Mucosa of descending colon (tissue), 3 donors: ENCODE measurements at regions not wholly inside any gene's neighbourhood (a gene's known extent, or its start where the extent isn't known, plus 50 kb on each side); places are given as distances from the start of the nearest gene placed in this dataset.

ENCODE experiments used
- ATAC-seq: fragments of 200-7000 bp; cut with Tn5 transposase; one replicate; pipeline ENCODE4 v1.9.1; 2020; ENCODE audit warnings: mild to moderate bottlenecking, moderate library complexity
- DNase-seq, 3 donors: peaks; one replicate each; pipeline ENCODE4 v3.0.0-alpha.2; 2020
- H3K36me3 ChIP-seq: fragments of 200-600 bp; one replicate; pipeline ENCODE4 v1.8.0; 2021; ENCODE audit warnings: low read depth, mild to moderate bottlenecking
- H3K4me1 ChIP-seq: fragments of 200-600 bp; one replicate; pipeline ENCODE4 v1.8.0; 2021; ENCODE audit warnings: low read depth, mild to moderate bottlenecking
- H3K4me3 ChIP-seq: fragments of 200-600 bp; one replicate; pipeline ENCODE4 v1.8.0; 2021; ENCODE audit warnings: mild to moderate bottlenecking
- H3K9me3 ChIP-seq: fragments of 200-600 bp; one replicate; pipeline ENCODE4 v1.8.0; 2021; ENCODE audit warnings: mild to moderate bottlenecking
- intact Hi-C, 2 donors: fragments of 100-400 bp; cut with DNase I in 1 of 2; cut with micrococcal nuclease in 1 of 2; formaldehyde crosslinking; loops; one replicate each; pipeline versions ENCODE4 v1.11.0 to v1.11.1; 2022; cut with DNase I, micrococcal nuclease
- TF ChIP-seq, protein P1 (sequence below): fragments of 200-600 bp; IDR thresholded peaks from one replicate; pipeline ENCODE4 v1.8.0; 2022; ENCODE audit warnings: antibody characterized with exemption, mild to moderate bottlenecking
- donor health status: DM: no; HTN: no; CAD: no; lungs with moderate emphysema.
- donor health status: DM: no; HTN: no; CAD: no.
- donor health status: DM: no; HTN: yes; CAD: no.

DNA sequence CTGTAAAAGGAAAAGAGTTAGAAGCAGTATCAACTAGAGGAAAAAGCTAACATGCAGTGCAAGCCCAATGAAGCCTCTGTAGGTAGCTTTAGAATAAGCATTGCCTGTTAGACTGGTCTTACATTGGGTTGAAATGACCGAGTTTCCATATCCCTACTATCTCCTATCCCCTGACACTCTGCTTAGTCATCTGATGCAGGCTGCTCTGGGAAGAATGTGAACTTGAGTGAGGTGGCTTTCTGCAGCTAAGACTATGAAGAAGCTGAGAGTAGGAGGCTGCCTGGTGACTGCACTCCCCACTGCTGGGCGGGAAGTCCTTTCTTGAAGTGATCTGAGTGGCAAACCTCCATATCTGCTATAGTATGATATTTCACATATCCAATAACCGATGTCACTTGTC lies 64.7 kb downstream of the OXSM start:
- H3K9me3 ChIP-seq, result no peaks in the 10 kb centered on the region
- H3K4me1 ChIP-seq, result no peaks in the 10 kb centered on the region
- H3K4me3 ChIP-seq, result no peak overlapping the region
- intact Hi-C loops, result loop anchor here in 1 of 2 donors (10.0 kb wide), 1 partner anchor 210 kb away; no protein-coding TSS in a partner anchor
- TF ChIP-seq, protein P1, sequence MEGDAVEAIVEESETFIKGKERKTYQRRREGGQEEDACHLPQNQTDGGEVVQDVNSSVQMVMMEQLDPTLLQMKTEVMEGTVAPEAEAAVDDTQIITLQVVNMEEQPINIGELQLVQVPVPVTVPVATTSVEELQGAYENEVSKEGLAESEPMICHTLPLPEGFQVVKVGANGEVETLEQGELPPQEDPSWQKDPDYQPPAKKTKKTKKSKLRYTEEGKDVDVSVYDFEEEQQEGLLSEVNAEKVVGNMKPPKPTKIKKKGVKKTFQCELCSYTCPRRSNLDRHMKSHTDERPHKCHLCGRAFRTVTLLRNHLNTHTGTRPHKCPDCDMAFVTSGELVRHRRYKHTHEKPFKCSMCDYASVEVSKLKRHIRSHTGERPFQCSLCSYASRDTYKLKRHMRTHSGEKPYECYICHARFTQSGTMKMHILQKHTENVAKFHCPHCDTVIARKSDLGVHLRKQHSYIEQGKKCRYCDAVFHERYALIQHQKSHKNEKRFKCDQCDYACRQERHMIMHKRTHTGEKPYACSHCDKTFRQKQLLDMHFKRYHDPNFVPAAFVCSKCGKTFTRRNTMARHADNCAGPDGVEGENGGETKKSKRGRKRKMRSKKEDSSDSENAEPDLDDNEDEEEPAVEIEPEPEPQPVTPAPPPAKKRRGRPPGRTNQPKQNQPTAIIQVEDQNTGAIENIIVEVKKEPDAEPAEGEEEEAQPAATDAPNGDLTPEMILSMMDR, result no peak
- ATAC-seq (no peak), DNase-seq (no peak)
- no peaks in the 10 kb centered on the region for H3K36me3 ChIP-seq

GRCh38 chr3:25855266-25855784 lies 65.4 kb downstream of the OXSM start:
- intact Hi-C loops, result loop anchor here in 1 of 2 donors (10.0 kb wide), 1 partner anchor 211 kb away; no protein-coding TSS in a partner anchor
- DNase-seq (no peak), ATAC-seq (no peak)
- Histone ChIP-seq H3K36me3 (no peaks in the 10 kb centered on the region), H3K9me3 (no peaks in the 10 kb centered on the region), H3K4me3 (no peak overlapping the region), H3K4me1 (no peaks in the 10 kb centered on the region)
- TF ChIP-seq, protein P1, result no peak

DNA sequence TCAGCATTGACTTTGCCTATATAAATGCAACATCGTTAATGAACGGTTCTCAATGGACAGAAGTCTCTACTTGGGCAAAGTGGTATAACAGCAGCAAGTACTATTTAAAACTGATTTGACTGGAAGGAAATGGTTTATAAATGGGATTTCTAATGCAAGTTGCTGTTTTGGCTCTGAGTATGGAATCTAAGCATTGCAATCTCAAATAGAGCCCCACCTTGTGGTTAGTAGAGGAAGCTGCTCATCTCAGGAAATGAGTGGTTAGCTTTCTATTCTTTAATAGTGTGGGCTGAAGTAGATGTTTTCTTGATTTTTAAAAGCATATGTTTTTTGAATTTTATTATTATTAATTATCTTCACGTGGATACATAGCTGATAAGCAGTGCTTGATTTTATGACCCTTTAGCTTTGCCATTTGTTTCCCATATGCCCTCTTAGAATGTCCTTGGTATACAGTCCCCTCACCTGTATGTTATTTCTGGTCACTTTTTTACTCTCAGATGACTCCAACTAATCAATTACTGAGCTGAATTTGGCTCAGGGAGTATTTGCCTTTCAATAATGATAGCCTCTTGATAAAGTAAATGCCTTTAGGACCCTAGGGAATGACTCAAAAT lies 67.1 kb downstream of the OXSM start:
- TF ChIP-seq, protein P1, result peak; percentile 70
- peak in 1 of 3 donors; percentile 40 for DNase-seq
- intact Hi-C loops, result loop anchor here in 1 of 2 donors (10.0 kb wide), 1 partner anchor 212 kb away; no protein-coding TSS in a partner anchor

DNA sequence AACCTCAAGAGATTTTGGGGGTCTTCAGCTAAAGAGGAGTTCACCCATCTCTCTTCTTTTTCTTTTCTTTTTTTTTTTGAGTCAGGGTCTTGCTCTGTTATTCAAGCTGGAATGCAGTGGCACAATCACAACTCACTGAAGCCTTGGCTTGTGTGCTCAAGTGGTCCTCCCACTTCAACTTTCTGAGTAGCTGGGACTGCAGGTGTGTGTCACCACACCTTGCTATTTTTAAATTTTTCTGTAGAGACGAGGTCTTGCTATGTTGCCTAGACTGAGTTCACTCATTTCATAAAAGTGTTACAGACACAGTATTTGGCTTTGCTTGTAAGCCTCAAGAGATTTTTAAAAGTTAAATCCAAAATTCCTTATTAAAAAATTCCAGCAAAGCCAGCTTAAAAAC lies 71.7 kb downstream of the OXSM start:
- intact Hi-C loops, result no loop called here
- H3K4me3 ChIP-seq, result no peak overlapping the region

More for the DNA sequence above, 67.1 kb downstream of the OXSM start:
- ATAC-seq, result peak; percentile 64
- H3K4me1 ChIP-seq, result no peaks in the 10 kb centered on the region
- no peak overlapping the region for H3K4me3 ChIP-seq
- no peaks in the 10 kb centered on the region for H3K9me3 ChIP-seq
- H3K36me3 ChIP-seq, result no peaks in the 10 kb centered on the region

GRCh38 chr3:25863011-25863415 lies 73.1 kb downstream of the OXSM start:
- TF ChIP-seq, protein P1, result no peak
- Histone ChIP-seq H3K36me3 (no peaks in the 10 kb centered on the region), H3K9me3 (no peaks in the 10 kb centered on the region), H3K4me1 (no peaks in the 10 kb centered on the region), H3K4me3 (no peak overlapping the region)
- no peak for ATAC-seq
- intact Hi-C loops, result no loop called here
- DNase-seq, result no peak

More for the DNA sequence above, 71.7 kb downstream of the OXSM start:
- ATAC-seq (no peak), DNase-seq (no peak)
- Histone ChIP-seq H3K36me3 (no peaks in the 10 kb centered on the region), H3K9me3 (no peaks in the 10 kb centered on the region), H3K4me1 (no peaks in the 10 kb centered on the region)
- TF ChIP-seq, protein P1, result no peak
